ENCODE measurements at regions not wholly inside any gene's neighbourhood (a gene's known extent, or its start where the extent isn't known, plus 50 kb on each side); places are given as distances from the start of the nearest gene placed in this dataset.

GRCh38 chr3:180188512-180189309 is 152.0 kb upstream of the PEX5L start:
- DNase-seq, result no peak

GRCh38 chr3:180189310-180189648 is 152.5 kb upstream of the PEX5L start:
- DNase-seq, result no peak

- no peak for DNase-seq
Measured at GRCh38 chr3:180196658-180197057, 159.9 kb upstream of the PEX5L start.

- DNase-seq, result no peak
Measured at GRCh38 chr3:180199417-180199995, 162.8 kb upstream of the PEX5L start.

- no peak for DNase-seq
Measured at GRCh38 chr3:180215866-180216265, 179.1 kb upstream of the PEX5L start.

- no peak for DNase-seq
Measured at GRCh38 chr3:180223268-180223667, 186.5 kb upstream of the PEX5L start.

- no peak for DNase-seq
Measured at GRCh38 chr3:180229113-180229512, 192.4 kb upstream of the PEX5L start.

GRCh38 chr3:180239939-180240338 is 203.2 kb upstream of the PEX5L start:
- DNase-seq, result no peak

- no peak for DNase-seq
Measured at GRCh38 chr3:180246688-180247195, 210.0 kb upstream of the PEX5L start.

GRCh38 chr3:180250172-180250571 is 213.4 kb upstream of the PEX5L start:
- no peak for DNase-seq

GRCh38 chr3:180252683-180253082 is 215.9 kb upstream of the PEX5L start:
- no peak for DNase-seq

GRCh38 chr3:180253283-180253682 is 216.5 kb upstream of the PEX5L start:
- DNase-seq, result no peak

- DNase-seq, result no peak
Measured at GRCh38 chr3:180264479-180264878, 227.7 kb upstream of the PEX5L start.

- DNase-seq, result no peak
Measured at GRCh38 chr3:180265551-180265950, 228.8 kb upstream of the PEX5L start.

- DNase-seq, result peak in 1 of 2 donors; percentile 34
Measured at GRCh38 chr3:180267202-180267843, 230.6 kb upstream of the PEX5L start.

- DNase-seq, result no peak
Measured at GRCh38 chr3:180274536-180274935, 237.8 kb upstream of the PEX5L start.

GRCh38 chr3:180275176-180275575 is 238.4 kb upstream of the PEX5L start:
- no peak for DNase-seq

GRCh38 chr3:180277041-180277440 is 240.3 kb upstream of the PEX5L start:
- DNase-seq, result no peak

- DNase-seq, result no peak
Measured at GRCh38 chr3:180278583-180279188, 241.9 kb upstream of the PEX5L start.

- DNase-seq, result no peak
Measured at GRCh38 chr3:180280555-180280954, 243.8 kb upstream of the PEX5L start.

- DNase-seq, result no peak
Measured at GRCh38 chr3:180282386-180282785, 245.6 kb upstream of the PEX5L start.

GRCh38 chr3:180283251-180283650 is 246.5 kb upstream of the PEX5L start:
- no peak for DNase-seq

- no peak for DNase-seq
Measured at GRCh38 chr3:180284331-180285110, 247.8 kb upstream of the PEX5L start.
